H9 (cell line): ENCODE measurements at regions not wholly inside any gene's neighbourhood (a gene's known extent, or its start where the extent isn't known, plus 50 kb on each side); places are given as distances from the start of the nearest gene placed in this dataset.

Experiments used
- DNase-seq: peaks from one replicate; pipeline ENCODE4 v3.0.0-alpha.2; 2017
- H2AFZ ChIP-seq: one replicate; pipeline ENCODE4 v1.6.1; 2013; ENCODE audit warnings: mild to moderate bottlenecking, low read length, control low read depth, moderate library complexity
- H2AK5ac ChIP-seq: 2 replicates; pipeline ENCODE4 v1.6.1; 2013; ENCODE audit warnings: low read length, control low read depth, mixed read lengths; ENCODE audit not compliant: insufficient read length
- H2BK120ac ChIP-seq: one replicate; pipeline ENCODE4 v1.6.1; 2013; ENCODE audit warnings: low read depth, mild to moderate bottlenecking, low read length, control low read depth, inconsistent platforms; ENCODE audit not compliant: poor library complexity, severe bottlenecking
- H2BK12ac ChIP-seq: 2 replicates; pipeline ENCODE4 v1.6.1; 2013; ENCODE audit warnings: low read length, control low read depth, mixed read lengths, low read depth; ENCODE audit not compliant: insufficient read length
- H2BK15ac ChIP-seq: 2 replicates; pipeline ENCODE4 v1.6.1; 2013; ENCODE audit warnings: low read depth, low read length, control low read depth
- H2BK20ac ChIP-seq: one replicate; pipeline ENCODE4 v1.6.1; 2013; ENCODE audit warnings: low read depth, mild to moderate bottlenecking, low read length, control low read depth, inconsistent platforms; ENCODE audit not compliant: poor library complexity, severe bottlenecking
- H2BK5ac ChIP-seq: 2 replicates; pipeline ENCODE4 v1.6.1; 2013; ENCODE audit warnings: low read length, control low read depth, mixed read lengths; ENCODE audit not compliant: insufficient read length
- H3K14ac ChIP-seq: 2 replicates; pipeline ENCODE4 v1.6.1; 2013; ENCODE audit warnings: low read length, control low read depth; ENCODE audit not compliant: insufficient read depth
- H3K18ac ChIP-seq: 2 replicates; pipeline ENCODE4 v1.6.1; 2013; ENCODE audit warnings: low read depth, mild to moderate bottlenecking, mixed read lengths, low read length, control low read depth; ENCODE audit not compliant: insufficient read length
- H3K23ac ChIP-seq: 2 replicates; pipeline ENCODE4 v1.6.1; 2013; ENCODE audit warnings: low read length, control low read depth, mixed read lengths, low read depth; ENCODE audit not compliant: insufficient read length
- H3K23me2 ChIP-seq: 2 replicates; pipeline ENCODE4 v1.6.1; 2013; ENCODE audit warnings: low read depth, mild to moderate bottlenecking, mixed read lengths, low read length, control low read depth; ENCODE audit not compliant: insufficient read length, poor library complexity, severe bottlenecking
- H3K27ac ChIP-seq: 2 replicates; pipeline ENCODE4 v1.5.1; 2013; ENCODE audit warnings: low read length, control low read depth, mixed read lengths, low read depth; ENCODE audit not compliant: insufficient read length
- H3K27me3 ChIP-seq: 2 replicates; pipeline ENCODE4 v1.6.1; 2013; ENCODE audit warnings: low read length, control low read depth, inconsistent platforms; ENCODE audit not compliant: insufficient read depth
- H3K4ac ChIP-seq: 2 replicates; pipeline ENCODE4 v1.6.1; 2013; ENCODE audit warnings: low read depth, mild to moderate bottlenecking, control low read depth, inconsistent platforms, low read length, moderate library complexity
- H3K4me1 ChIP-seq: 2 replicates; pipeline ENCODE4 v1.6.1; 2013; ENCODE audit warnings: low read length, control low read depth, inconsistent platforms; ENCODE audit not compliant: insufficient read depth
- H3K4me2 ChIP-seq: 2 replicates; pipeline ENCODE4 v1.6.1; 2013; ENCODE audit warnings: low read length, control low read depth, mixed read lengths; ENCODE audit not compliant: insufficient read length, insufficient read depth
- H3K56ac ChIP-seq: 2 replicates; pipeline ENCODE4 v1.6.1; 2013; ENCODE audit warnings: low read depth, mild to moderate bottlenecking, mixed read lengths, low read length, control low read depth; ENCODE audit not compliant: insufficient read length
- H3K79me1 ChIP-seq: 2 replicates; pipeline ENCODE4 v1.6.1; 2013; ENCODE audit warnings: low read depth, mild to moderate bottlenecking, moderate library complexity, low read length, control low read depth, inconsistent platforms; ENCODE audit not compliant: insufficient read depth, poor library complexity, severe bottlenecking
- H3K79me2 ChIP-seq: 2 replicates; pipeline ENCODE4 v1.6.1; 2013; ENCODE audit warnings: low read length, control low read depth, inconsistent platforms; ENCODE audit not compliant: insufficient read depth
- H3K9ac ChIP-seq: 2 replicates; pipeline ENCODE4 v1.6.1; 2013; ENCODE audit warnings: low read length, control low read depth, mixed read lengths; ENCODE audit not compliant: insufficient read length; ENCODE audit errors: extremely low read depth
- H3K9me3 ChIP-seq: one replicate; pipeline ENCODE4 v1.6.1; 2013; ENCODE audit warnings: low read depth, low read length, inconsistent platforms; ENCODE audit not compliant: control insufficient read depth
- H3T11ph ChIP-seq: one replicate; pipeline ENCODE4 v1.6.1; 2013; ENCODE audit warnings: mild to moderate bottlenecking, low read length, control low read depth, inconsistent platforms
- H4K20me1 ChIP-seq: one replicate; pipeline ENCODE4 v1.6.1; 2013; ENCODE audit not compliant: control insufficient read depth, insufficient read length, insufficient read depth
- H4K5ac ChIP-seq: 2 replicates; pipeline ENCODE4 v1.6.1; 2013; ENCODE audit warnings: low read depth, mild to moderate bottlenecking, mixed read lengths, low read length, control low read depth; ENCODE audit not compliant: insufficient read length
- H4K8ac ChIP-seq: replicated peaks from 2 replicates; pipeline ENCODE4 v1.6.1; 2013; ENCODE audit warnings: low read length, control low read depth, mixed read lengths, low read depth; ENCODE audit not compliant: insufficient read length
- H4K91ac ChIP-seq: 2 replicates; pipeline ENCODE4 v1.6.1; 2013; ENCODE audit warnings: low read depth, mild to moderate bottlenecking, moderate library complexity, mixed read lengths, low read length, control low read depth; ENCODE audit not compliant: insufficient read length
- H3K27ac Mint-ChIP-seq, 3 experiments: 2 replicates in 2 of 3; 3 replicates in 1 of 3; pipeline ENCODE4 v1.8.0; 2020 to 2021; ENCODE audit warnings: mixed read lengths in 3 of 3, mild to moderate bottlenecking in 1 of 3, moderate library complexity in 1 of 3
- H3K27me3 Mint-ChIP-seq: 2 replicates; pipeline ENCODE4 v1.8.0; 2021; ENCODE audit warnings: low read depth, mild to moderate bottlenecking, moderate library complexity, mixed read lengths
- H3K36me3 Mint-ChIP-seq, 3 experiments: 2 replicates in 2 of 3; 3 replicates in 1 of 3; pipeline ENCODE4 v1.8.0; 2020 to 2021; ENCODE audit warnings: low read depth in 3 of 3, mixed read lengths in 3 of 3; ENCODE audit not compliant: insufficient read depth in 1 of 3
- H3K4me1 Mint-ChIP-seq, 2 experiments: 2 replicates each; pipeline ENCODE4 v1.8.0; 2020; ENCODE audit warnings: mixed read lengths in 2 of 2
- H3K4me3 Mint-ChIP-seq, 2 experiments: 2 replicates in 1 of 2; 3 replicates in 1 of 2; pipeline ENCODE4 v1.8.0; 2020 to 2021; ENCODE audit warnings: mild to moderate bottlenecking in 2 of 2, mixed read lengths in 2 of 2, moderate library complexity in 1 of 2
- H3K9me3 Mint-ChIP-seq, 2 experiments: 2 replicates in 1 of 2; 3 replicates in 1 of 2; pipeline ENCODE4 v1.8.0; 2020; ENCODE audit warnings: mild to moderate bottlenecking in 2 of 2, mixed read lengths in 2 of 2, moderate library complexity in 1 of 2
- WGBS: extraction: QIAGEN DNeasy Blood & Tissue Kit; methylation state at CpG from one replicate; pipeline ENCODE4 v1.1.7; 2013; ENCODE audit warnings: missing lambda C conversion rate, low lambda C conversion rate, mixed read lengths; ENCODE audit not compliant: insufficient read length; ENCODE audit errors: extremely low coverage; 5-methylcytosine and 5-hydroxymethylcytosine counted together
- TF ChIP-seq, protein P1 (sequence below): fragments of 200-600 bp; sonication (generic); conservative IDR thresholded peaks from 3 replicates; pipeline ENCODE4 v1.8.0; 2021; ENCODE audit warnings: antibody characterized with exemption, mild to moderate bottlenecking

DNA sequence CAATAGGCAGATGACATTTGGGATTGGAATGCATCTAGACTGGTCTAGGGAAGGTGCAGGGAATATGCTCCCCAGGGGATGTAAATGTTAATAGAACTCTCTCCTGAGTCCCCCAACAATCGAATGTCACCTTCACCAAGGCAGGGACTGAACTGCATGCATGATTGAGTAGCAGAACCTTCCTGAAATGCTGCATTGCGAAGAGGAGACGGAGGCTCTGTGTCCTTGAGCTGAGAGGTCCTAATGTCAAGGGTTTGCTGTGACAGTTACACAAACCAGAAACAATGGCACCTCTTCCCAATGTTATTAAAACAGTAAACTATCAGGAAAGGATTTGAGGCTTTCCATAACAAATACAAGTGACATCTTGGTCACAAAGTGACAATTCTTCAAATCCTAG lies 117.5 kb upstream of the SFSWAP start:
- H2BK12ac ChIP-seq, result no peak overlapping the region
- no peak for DNase-seq
- H2AK5ac ChIP-seq, result no peak overlapping the region
- H3K27me3 Mint-ChIP-seq, result peaks cover 9% of the 10 kb centered on the region
- H3K4me3 Mint-ChIP-seq, result no peak overlapping the region
- no peak overlapping the region for H3K56ac ChIP-seq
- H3K36me3 Mint-ChIP-seq, result no peaks in the 10 kb centered on the region
- no peaks in the 10 kb centered on the region for H4K20me1 ChIP-seq
- H3K18ac ChIP-seq, result no peak overlapping the region
- no peak overlapping the region for H3K9ac ChIP-seq
- no peaks in the 10 kb centered on the region for H3K9me3 Mint-ChIP-seq
- H2BK15ac ChIP-seq, result no peak overlapping the region
- no peaks in the 10 kb centered on the region for H3K9me3 ChIP-seq
- H3K4me2 ChIP-seq, result no peak overlapping the region
- no peaks in the 10 kb centered on the region; the same call in 1 of the 2 replicates for H3K4me1 ChIP-seq
- no peak overlapping the region for H3K27ac Mint-ChIP-seq
- no peak overlapping the region for H4K5ac ChIP-seq
- H3K23ac ChIP-seq, result no peak overlapping the region
- H2AFZ ChIP-seq, result no peak overlapping the region
- no peaks in the 10 kb centered on the region for H3K23me2 ChIP-seq
- H3K4ac ChIP-seq, result no peak overlapping the region
- no peaks in the 10 kb centered on the region for H3K79me2 ChIP-seq
- TF ChIP-seq, protein P1, sequence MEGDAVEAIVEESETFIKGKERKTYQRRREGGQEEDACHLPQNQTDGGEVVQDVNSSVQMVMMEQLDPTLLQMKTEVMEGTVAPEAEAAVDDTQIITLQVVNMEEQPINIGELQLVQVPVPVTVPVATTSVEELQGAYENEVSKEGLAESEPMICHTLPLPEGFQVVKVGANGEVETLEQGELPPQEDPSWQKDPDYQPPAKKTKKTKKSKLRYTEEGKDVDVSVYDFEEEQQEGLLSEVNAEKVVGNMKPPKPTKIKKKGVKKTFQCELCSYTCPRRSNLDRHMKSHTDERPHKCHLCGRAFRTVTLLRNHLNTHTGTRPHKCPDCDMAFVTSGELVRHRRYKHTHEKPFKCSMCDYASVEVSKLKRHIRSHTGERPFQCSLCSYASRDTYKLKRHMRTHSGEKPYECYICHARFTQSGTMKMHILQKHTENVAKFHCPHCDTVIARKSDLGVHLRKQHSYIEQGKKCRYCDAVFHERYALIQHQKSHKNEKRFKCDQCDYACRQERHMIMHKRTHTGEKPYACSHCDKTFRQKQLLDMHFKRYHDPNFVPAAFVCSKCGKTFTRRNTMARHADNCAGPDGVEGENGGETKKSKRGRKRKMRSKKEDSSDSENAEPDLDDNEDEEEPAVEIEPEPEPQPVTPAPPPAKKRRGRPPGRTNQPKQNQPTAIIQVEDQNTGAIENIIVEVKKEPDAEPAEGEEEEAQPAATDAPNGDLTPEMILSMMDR, result no peak
- no peaks in the 10 kb centered on the region for H3K27me3 ChIP-seq
- H3K4me1 Mint-ChIP-seq, result peaks cover 14 to 22% of the 10 kb centered on the region in 2 experiments
- no peak overlapping the region for H4K8ac ChIP-seq
- H2BK5ac ChIP-seq, result no peak overlapping the region
- no peak overlapping the region for H3T11ph ChIP-seq
- H4K91ac ChIP-seq, result no peak overlapping the region
- no CpG with 5 or more reads among the region's 3 CpGs for WGBS
- H3K27ac ChIP-seq, result no peak overlapping the region
- H3K14ac ChIP-seq, result no peak overlapping the region
- H2BK120ac ChIP-seq, result no peak overlapping the region
- no peaks in the 10 kb centered on the region for H3K79me1 ChIP-seq
- H2BK20ac ChIP-seq, result no peak overlapping the region
